Spleen (tissue), 7 donors: ENCODE measurements at regions not wholly inside any gene's neighbourhood (a gene's known extent, or its start where the extent isn't known, plus 50 kb on each side); places are given as distances from the start of the nearest gene placed in this dataset.

Experiments used
- CTCF ChIP-seq, 11 experiments: fragments of 200-600 bp in 7 of 11; fragments of 450-650 bp in 4 of 11; sonication (generic) in 4 of 11; IDR thresholded peaks in 8 of 11; conservative IDR thresholded peaks in 3 of 11; 1 replicate in 7 of 11; 2 replicates in 4 of 11; pipeline versions ENCODE4 v1.4.0 to v1.8.0; 2016 to 2021; ENCODE audit warnings: antibody characterized with exemption in 11 of 11, inconsistent platforms in 4 of 11, mild to moderate bottlenecking in 1 of 11
- POLR2A ChIP-seq, 3 donors: fragments of 450-650 bp; IDR thresholded peaks; one replicate each; pipeline ENCODE4 v1.5.1; 2017; ENCODE audit warnings: antibody characterized with exemption in 3 of 3, mild to moderate bottlenecking in 1 of 3
- donor health status: DM: no; HTN: no; CAD: no; lungs with moderate emphysema.
- donor health status: DM: no; HTN: no; CAD: no.
- donor health status: DM: no; HTN: no; CAD: no.

DNA sequence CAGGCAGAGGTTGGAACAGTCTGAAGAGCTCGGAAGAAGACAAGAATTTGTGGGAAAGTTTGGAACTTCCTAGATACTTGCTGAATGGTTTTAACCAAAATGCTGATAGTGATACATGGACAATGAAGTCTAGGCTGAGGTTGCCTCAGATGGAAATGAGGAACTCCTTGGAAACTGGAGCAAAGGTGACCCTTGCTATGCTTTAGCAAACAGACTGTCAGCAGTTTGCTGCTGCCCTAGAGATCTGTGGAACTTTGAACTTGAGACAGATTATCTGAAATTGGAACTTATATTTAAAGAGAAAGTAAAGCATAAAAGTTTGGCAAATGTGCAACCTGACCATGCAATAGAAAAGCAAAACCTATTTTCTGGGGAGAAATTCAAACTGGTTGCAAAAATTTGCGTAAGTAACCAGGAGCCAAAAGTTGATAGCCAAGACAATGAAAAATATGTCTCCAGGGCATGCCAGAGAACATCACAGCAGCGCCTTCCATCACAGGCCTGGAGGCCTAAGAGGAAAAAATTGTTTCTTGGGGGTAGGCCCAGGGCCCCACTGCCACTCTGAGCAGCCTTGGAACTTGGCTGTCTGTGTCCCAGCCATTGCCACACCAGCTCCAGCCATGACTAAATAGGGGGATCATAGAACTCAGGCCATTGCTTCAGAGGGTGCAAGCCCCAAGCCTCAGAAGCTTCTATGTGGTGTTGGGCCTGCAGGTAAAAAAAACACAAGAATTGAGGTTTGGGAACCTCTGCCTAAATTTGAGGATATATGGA, 675.3 kb downstream of the LTN1 start:
- TF ChIP-seq POLR2A (IDR thresholded peaks at IDR 0.05) (no peak), CTCF (IDR thresholded peaks at IDR 0.05 in 8 of 11, conservative IDR thresholded peaks at IDR 0.05 in 3 of 11) (no peak)
